SU-DHL-6 (cell line): ENCODE measurements at regions not wholly inside any gene's neighbourhood (a gene's known extent, or its start where the extent isn't known, plus 50 kb on each side); places are given as distances from the start of the nearest gene placed in this dataset.

Source experiments
- CTCF ChIP-seq: fragments of 200-600 bp; sonication (generic); IDR thresholded peaks from one replicate; pipeline ENCODE4 v1.5.1; 2017; ENCODE audit warnings: antibody characterized with exemption, mild to moderate bottlenecking, low read length, moderate library complexity; ENCODE audit not compliant: insufficient read depth, poor library complexity, severe bottlenecking
- EZH2phosphoT487 ChIP-seq: fragments of 200-600 bp; sonication (generic), shearing (Covaris generic); conservative IDR thresholded peaks from 2 replicates; pipeline ENCODE4 v1.6.1; 2018; ENCODE audit warnings: mild to moderate bottlenecking, antibody characterized with exemption, low read length, moderate library complexity, mixed read lengths

- TF ChIP-seq CTCF (no peak), EZH2phosphoT487 (no peak)
Observed at GRCh38 chr4:117941611-117942010, 92.7 kb upstream of the NDST3 start.
